ENCODE measurements at regions not wholly inside any gene's neighbourhood (a gene's known extent, or its start where the extent isn't known, plus 50 kb on each side); places are given as distances from the start of the nearest gene placed in this dataset.

- Histone ChIP-seq H3K27ac (no peak overlapping the region), H3K9me3 (no peaks in the 10 kb centered on the region), H3K4me3 (no peak overlapping the region), H3K4me1 (no peaks in the 10 kb centered on the region), H3K27me3 (no peaks in the 10 kb centered on the region), H3K36me3 (no peaks in the 10 kb centered on the region)
- intact Hi-C loops (cut with DNase I): no loop called here
- DNase-seq (no peak), ATAC-seq (no peak)
- no peak for TF ChIP-seq CTCF (IDR thresholded peaks at IDR 0.05)
Observed at GRCh38 chr19:28669804-28670203, 543.1 kb downstream of the UQCRFS1 start.

- intact Hi-C loops (cut with DNase I): no loop called here
- H3K27me3 ChIP-seq: no peaks in the 10 kb centered on the region
Observed at GRCh38 chr19:28667348-28667977, 545.5 kb downstream of the UQCRFS1 start.

GRCh38 chr19:28665748-28666147 lies 547.2 kb downstream of the UQCRFS1 start:
- Histone ChIP-seq H3K4me1 (no peaks in the 10 kb centered on the region), H3K27ac (no peak overlapping the region), H3K36me3 (no peaks in the 10 kb centered on the region), H3K9me3 (no peaks in the 10 kb centered on the region), H3K4me3 (no peak overlapping the region), H3K27me3 (no peaks in the 10 kb centered on the region)
- intact Hi-C loops (cut with DNase I): no loop called here
- ATAC-seq: no peak
- no peak for DNase-seq
- no peak for TF ChIP-seq CTCF (IDR thresholded peaks at IDR 0.05)

More at GRCh38 chr19:28667348-28667977, 545.5 kb downstream of the UQCRFS1 start:
- Histone ChIP-seq H3K36me3 (no peaks in the 10 kb centered on the region), H3K4me1 (no peaks in the 10 kb centered on the region), H3K4me3 (no peak overlapping the region), H3K27ac (no peak overlapping the region), H3K9me3 (no peaks in the 10 kb centered on the region)
- TF ChIP-seq CTCF (IDR thresholded peaks at IDR 0.05): no peak
- ATAC-seq (no peak), DNase-seq (no peak)

GRCh38 chr19:28656644-28657043 lies 556.3 kb downstream of the UQCRFS1 start:
- H3K9me3 ChIP-seq: peaks cover 8% of the 10 kb centered on the region
- ATAC-seq (no peak), DNase-seq (no peak)
- no peaks in the 10 kb centered on the region for H3K36me3 ChIP-seq
- intact Hi-C loops (cut with DNase I): no loop called here
- no peak overlapping the region for H3K4me3 ChIP-seq
- TF ChIP-seq CTCF (IDR thresholded peaks at IDR 0.05): no peak
- H3K4me1 ChIP-seq: no peaks in the 10 kb centered on the region
- no peak overlapping the region for H3K27ac ChIP-seq
- H3K27me3 ChIP-seq: no peaks in the 10 kb centered on the region

GRCh38 chr19:28655054-28655453 lies 557.9 kb downstream of the UQCRFS1 start:
- no peak overlapping the region for H3K4me3 ChIP-seq
- H3K27ac ChIP-seq: no peak overlapping the region
- TF ChIP-seq CTCF (IDR thresholded peaks at IDR 0.05): no peak
- ATAC-seq (no peak), DNase-seq (no peak)
- H3K36me3 ChIP-seq: no peaks in the 10 kb centered on the region
- H3K4me1 ChIP-seq: no peaks in the 10 kb centered on the region
- peaks cover 8% of the 10 kb centered on the region for H3K9me3 ChIP-seq
- intact Hi-C loops (cut with DNase I): no loop called here
- no peaks in the 10 kb centered on the region for H3K27me3 ChIP-seq

GRCh38 chr19:28652765-28653164 lies 560.2 kb downstream of the UQCRFS1 start:
- no peaks in the 10 kb centered on the region for H3K36me3 ChIP-seq
- H3K9me3 ChIP-seq: no peaks in the 10 kb centered on the region
- no peak overlapping the region for H3K27ac ChIP-seq
- intact Hi-C loops (cut with DNase I): no loop called here
- no peaks in the 10 kb centered on the region for H3K4me1 ChIP-seq
- no peaks in the 10 kb centered on the region for H3K27me3 ChIP-seq
- DNase-seq: no peak
- no peak for TF ChIP-seq CTCF (IDR thresholded peaks at IDR 0.05)
- no peak overlapping the region for H3K4me3 ChIP-seq
- ATAC-seq: no peak

Measured in upper lobe of right lung (tissue), 1 donor.